ENCODE measurements at regions not wholly inside any gene's neighbourhood (a gene's known extent, or its start where the extent isn't known, plus 50 kb on each side); places are given as distances from the start of the nearest gene placed in this dataset.
"Not testable (repeated sequence)": the region's sequence is repeated elsewhere in the genome, so short reads cannot be mapped to it uniquely, and the experiment has no call there.

GRCh38 chr7:17046666-17047065, 164.9 kb upstream of the AGR3 start:
- no peak for DNase-seq (ENCODE audit: low spot score)

DNA sequence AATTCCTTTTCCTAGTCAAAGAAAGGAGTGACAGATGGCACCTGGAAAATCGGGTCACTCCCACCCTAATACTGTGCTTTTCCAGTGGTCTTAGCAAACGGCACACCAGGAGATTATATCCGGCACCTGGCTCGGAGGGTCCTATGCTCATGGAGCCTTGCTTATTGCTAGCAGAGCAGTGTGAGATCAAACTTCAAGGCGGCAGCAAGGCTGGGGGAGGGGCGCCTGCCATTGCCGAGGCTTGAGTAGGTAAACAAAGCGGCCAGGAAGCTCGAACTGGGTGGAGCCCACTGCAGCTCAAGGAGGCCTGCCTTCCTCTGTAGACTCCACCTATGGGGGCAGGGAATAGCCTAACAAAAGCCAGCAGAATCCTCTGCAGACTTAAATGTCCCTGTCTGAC, 171.4 kb upstream of the AGR3 start:
- DNase-seq (ENCODE audit: low spot score), result not testable (repeated sequence)

DNA sequence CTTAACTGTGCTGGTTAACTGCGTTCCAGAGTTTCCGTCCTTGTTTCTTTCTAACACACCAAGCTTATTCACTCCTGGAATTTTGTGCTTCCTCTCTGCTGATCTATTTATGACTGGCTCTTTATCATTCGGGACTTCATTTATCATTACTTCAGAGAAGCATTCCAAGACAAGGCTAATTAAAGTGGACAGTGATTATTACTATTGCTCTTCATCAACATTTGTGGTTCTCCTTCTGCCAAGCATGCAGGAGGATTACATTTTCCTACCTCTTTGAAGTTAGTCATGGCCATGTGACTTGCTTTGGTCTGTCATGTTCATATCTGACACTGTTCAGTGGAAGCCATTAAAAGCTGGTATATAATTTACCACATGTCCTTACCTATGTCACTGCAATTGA, 172.4 kb upstream of the AGR3 start:
- DNase-seq (ENCODE audit: low spot score), result no peak

DNA sequence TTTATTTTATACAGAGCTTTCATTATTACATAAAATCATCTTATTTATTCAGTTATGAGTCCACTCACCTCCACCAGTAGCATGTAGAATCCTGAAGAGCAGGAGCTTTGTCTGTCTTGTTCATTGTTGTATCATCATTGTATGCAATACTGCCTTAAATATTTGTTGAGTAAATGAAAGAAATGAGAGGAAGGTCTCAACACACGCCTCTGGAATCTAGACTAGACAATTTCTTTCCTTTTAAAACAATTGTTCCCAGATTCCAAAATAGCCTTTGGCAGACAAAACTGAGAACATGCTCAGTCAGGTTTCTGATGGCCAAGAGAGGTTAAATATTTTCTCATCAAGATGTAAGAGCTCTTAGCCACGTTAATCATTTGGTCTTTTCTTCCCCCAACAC, 173.1 kb upstream of the AGR3 start:
- DNase-seq (ENCODE audit: low spot score), result no peak

DNA sequence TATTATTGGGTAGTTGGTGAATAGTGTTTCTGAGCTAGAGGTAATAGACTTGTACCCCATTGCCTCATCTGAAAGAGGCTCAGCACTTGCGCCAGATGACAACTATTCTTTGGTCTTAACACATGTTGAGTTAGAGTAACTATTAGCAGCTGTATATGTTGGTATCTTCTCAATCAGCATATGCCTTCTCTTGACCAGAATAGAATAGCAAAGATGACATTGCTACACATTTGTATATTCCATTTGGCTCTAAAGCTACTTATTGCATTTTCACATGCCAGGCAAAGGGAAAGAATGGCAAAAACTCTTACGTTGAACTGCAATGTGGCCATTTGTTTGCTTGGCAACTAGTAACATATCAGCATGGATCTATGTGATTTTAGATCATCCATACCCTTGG, 173.8 kb upstream of the AGR3 start:
- no peak for DNase-seq (ENCODE audit: low spot score)

DNA sequence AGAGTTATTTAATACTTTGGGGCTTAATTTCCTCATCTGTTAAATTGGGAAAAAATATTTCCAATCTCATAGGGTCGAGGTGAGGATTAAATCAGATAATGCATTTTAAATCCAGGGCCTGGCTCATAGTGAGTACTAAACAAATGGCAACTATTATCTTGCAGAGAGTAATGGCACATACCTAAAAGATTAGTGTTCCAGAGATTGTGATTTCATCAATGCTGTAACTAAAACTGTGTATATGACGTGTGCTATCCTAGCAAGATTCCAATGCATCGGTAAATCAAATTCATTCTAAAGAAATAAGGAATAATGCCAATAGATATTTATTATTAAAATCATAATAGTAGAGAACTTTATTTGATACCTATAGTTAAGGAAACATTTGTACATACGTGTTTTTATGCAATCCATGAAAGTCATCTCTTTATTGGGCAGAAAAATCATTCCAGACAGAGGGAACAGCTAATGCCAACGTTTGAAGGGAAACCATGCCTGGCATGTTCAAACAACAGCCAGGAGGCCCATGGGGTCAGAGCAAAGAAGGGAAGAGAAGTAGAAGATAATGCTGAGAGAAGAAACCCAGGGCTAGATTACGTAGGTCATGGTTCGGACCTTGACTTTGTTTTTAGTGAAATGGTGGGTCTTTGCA, 174.8 kb upstream of the AGR3 start:
- DNase-seq (ENCODE audit: low spot score), result peak; percentile 8

DNA sequence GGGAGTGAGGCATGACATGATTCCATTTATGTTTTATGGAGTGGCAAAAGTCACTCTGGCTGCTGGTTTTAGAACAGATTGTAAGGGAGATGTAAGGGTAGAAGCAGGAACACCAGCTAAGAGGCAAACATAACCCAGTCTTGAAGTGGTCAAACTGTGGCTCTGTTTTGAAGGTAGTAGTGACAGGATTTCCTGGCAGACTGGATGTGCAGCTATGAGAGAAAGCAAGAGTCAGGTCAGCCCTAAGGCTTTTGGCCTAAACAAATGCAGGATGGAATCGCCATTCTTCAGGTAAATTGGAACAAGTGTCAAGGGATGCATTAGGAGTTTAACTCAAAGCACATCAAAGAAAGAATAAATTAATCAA, 175.3 kb upstream of the AGR3 start:
- DNase-seq (ENCODE audit: low spot score), result no peak

- peak; percentile 22 for DNase-seq (ENCODE audit: low spot score)
Observed at GRCh38 chr7:17058568-17058967, 176.8 kb upstream of the AGR3 start.

DNA sequence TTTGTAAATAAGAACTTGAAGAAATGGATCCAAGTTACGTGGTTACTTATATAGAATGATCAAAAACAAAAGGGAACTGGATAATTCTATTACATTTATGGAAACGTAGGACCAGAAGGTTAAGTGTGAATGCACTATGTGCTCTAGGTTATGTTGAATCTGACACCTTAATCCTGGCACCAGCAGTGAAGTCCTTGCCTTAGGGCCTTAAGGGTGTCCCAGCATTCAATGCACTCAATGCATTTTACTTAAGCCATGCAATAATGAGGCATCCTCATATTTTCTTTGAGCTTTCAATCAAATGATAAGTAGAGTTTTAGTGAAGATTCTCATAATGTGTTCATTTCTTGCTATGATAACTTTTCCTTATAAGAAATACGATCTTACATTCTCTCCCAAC, 178.3 kb upstream of the AGR3 start:
- no peak for DNase-seq (ENCODE audit: low spot score)

- no peak for DNase-seq (ENCODE audit: low spot score)
Observed at GRCh38 chr7:17061443-17061842, 179.7 kb upstream of the AGR3 start.

- DNase-seq (ENCODE audit: low spot score), result no peak
Observed at GRCh38 chr7:17062151-17063044, 180.6 kb upstream of the AGR3 start.

DNA sequence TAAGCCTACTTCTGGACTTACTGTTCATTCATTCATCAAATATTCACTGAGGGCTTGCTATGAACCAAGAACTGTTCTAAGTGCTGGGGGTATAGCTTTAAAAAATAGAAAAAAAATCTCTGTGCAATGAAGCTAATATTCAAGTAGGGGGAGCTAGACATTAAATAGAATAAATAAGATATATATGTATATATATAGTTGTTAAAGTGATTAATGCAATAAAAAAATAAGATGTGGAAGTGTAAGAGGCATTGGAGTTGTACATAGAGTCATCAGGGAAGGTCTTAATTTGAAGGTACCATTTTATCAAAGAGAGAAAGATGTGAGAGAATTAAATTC, 181.2 kb upstream of the AGR3 start:
- no peak for DNase-seq (ENCODE audit: low spot score)

DNA sequence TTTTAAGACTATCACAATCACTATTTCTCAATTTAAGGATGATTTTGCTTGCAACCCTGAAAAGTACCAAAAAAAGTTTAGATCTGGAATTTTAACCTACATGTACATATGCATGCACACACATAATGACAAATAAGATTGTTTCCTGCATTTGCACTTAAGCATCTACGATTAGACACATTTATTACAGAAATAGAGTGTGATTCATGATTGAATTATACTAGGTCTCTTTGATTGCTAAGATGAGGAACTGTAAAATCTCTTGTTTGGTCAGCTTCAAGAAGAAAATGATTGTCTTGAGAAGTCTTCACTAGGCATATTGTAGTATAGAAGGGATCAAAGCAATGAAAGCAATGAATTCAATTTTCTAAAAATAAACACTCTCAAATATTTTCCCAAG, 185.9 kb upstream of the AGR3 start:
- DNase-seq (ENCODE audit: low spot score), result no peak

- no peak for DNase-seq (ENCODE audit: low spot score)
Observed at GRCh38 chr7:17069146-17069545, 187.4 kb upstream of the AGR3 start.

GRCh38 chr7:17070231-17070708, 188.5 kb upstream of the AGR3 start:
- peak; percentile 22 for DNase-seq (ENCODE audit: low spot score)

DNA sequence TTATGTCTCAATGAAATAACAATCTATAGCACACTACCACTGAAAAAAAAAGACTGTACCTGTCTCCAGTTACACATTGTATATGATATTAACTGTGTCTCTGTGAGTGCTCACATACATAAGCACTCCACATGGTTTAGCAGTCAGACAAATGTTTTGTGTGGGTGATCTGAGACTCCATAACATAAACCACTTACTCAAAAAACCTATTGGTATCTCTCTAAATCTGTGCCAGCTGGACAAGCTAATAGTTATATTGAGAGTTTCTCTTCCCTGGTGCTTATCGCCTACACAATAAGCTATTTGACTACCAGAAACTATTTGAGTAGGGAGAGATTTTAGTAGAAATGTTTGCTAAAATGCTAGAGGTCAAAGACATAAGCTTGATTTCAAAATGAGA, 190.1 kb upstream of the AGR3 start:
- no peak for DNase-seq (ENCODE audit: low spot score)

- no peak for DNase-seq (ENCODE audit: low spot score)
Observed at GRCh38 chr7:17075601-17076255, 193.9 kb upstream of the AGR3 start.

DNA sequence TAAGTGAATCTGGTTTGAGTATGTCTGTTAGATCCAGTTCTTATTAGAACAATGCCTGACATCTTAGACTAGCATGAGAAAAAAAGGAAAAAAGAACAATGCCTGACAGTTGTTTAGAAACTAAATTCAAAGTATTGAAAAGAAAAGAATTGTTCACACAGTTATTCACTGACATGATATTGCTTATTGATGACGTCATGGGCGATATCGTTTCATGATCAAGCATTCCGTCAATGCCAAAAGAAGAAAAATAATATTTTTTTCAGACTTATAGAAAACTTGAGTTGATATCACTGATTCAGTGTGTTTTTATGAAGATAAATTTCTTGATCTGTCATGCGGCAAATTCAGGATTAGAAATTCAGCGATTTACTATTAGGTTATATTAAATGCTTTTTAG, 196.5 kb upstream of the AGR3 start:
- no peak for DNase-seq (ENCODE audit: low spot score)

DNA sequence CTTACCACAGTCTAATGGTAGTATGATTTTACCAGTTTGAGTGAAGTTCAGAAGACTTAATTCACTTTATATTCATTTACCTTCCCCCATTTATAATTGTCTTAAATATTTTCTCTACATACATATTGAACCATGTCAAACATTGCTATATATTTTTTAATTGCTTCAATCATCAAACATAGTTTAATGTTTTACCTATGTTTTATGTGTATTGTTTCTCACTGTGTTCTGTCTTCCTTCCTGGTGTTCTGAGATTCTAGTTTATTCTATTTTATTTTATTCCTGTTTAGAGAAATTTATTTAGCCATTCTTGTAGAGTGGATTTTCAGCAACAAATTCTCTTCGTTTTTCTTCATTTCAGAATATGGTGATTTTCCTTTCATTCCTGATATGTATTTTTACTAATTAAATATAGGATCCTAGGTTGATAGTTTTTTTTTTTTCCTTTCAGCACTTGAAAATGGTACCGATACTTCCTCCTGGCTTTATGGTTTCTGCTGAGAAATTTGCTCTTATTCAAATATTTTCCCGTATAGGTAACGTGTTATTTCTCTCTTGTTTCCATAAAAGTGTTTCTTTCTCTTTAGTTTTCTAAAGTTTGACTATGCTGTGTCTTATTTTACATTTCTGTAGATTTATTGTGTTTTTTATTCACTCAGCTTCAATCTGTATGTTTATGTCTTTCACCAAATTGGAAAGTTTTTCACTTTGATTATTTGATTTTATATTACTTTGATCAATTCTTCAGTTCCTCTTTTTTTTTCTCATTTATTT, 201.8 kb upstream of the AGR3 start:
- DNase-seq (ENCODE audit: low spot score), result no peak

- no peak for DNase-seq (ENCODE audit: low spot score)
Observed at GRCh38 chr7:17084166-17084475, 202.3 kb upstream of the AGR3 start.

- DNase-seq (ENCODE audit: low spot score), result no peak
Observed at GRCh38 chr7:17085186-17085585, 203.4 kb upstream of the AGR3 start.

DNA sequence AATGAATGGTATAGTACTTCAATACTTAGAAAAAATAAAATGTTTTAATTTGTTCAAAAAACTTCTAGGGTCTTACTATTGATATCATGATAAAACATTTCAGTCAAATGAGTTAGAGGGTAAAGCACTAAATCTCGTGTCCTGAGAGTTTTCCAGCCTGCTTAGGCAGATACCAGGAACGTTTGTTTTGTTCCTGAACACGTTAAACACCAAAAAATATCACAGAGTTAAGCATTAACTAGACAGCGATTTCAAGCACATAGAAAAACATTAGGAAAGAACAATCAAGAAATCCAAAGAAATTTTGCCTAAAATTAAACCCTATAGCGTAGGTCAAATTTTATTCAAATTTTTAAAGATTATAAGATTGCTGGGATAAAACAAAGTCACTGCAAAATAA, 204.6 kb upstream of the AGR3 start:
- DNase-seq (ENCODE audit: low spot score), result no peak

DNA sequence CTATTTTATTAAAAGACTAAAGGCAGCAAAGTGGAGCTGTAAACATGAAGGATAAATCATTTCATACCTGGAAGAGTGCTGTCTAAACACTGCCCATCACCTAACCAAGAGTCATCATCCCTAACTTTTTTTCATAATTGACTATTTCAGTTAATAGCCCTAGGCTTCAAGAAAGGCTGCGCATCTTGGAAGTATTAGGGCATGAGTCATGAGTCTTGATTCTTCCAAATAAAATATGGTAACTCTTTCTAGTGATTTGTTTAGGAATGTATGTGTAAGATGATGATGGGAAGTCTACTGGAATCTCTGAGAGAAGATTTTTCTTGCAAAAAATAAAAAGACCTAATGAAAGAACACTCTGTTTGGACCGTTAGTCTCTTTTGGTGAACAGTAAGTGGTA, 207.7 kb upstream of the AHR start:
- DNase-seq (ENCODE audit: low spot score), result peak; percentile 78

Measured in AG20443 (cell line).